ENCODE measurements at regions not wholly inside any gene's neighbourhood (a gene's known extent, or its start where the extent isn't known, plus 50 kb on each side); places are given as distances from the start of the nearest gene placed in this dataset.

GRCh38 chr9:81035601-81036000 lies 653.7 kb downstream of the TLE1 start (continued):
- TF ChIP-seq, protein P1, sequence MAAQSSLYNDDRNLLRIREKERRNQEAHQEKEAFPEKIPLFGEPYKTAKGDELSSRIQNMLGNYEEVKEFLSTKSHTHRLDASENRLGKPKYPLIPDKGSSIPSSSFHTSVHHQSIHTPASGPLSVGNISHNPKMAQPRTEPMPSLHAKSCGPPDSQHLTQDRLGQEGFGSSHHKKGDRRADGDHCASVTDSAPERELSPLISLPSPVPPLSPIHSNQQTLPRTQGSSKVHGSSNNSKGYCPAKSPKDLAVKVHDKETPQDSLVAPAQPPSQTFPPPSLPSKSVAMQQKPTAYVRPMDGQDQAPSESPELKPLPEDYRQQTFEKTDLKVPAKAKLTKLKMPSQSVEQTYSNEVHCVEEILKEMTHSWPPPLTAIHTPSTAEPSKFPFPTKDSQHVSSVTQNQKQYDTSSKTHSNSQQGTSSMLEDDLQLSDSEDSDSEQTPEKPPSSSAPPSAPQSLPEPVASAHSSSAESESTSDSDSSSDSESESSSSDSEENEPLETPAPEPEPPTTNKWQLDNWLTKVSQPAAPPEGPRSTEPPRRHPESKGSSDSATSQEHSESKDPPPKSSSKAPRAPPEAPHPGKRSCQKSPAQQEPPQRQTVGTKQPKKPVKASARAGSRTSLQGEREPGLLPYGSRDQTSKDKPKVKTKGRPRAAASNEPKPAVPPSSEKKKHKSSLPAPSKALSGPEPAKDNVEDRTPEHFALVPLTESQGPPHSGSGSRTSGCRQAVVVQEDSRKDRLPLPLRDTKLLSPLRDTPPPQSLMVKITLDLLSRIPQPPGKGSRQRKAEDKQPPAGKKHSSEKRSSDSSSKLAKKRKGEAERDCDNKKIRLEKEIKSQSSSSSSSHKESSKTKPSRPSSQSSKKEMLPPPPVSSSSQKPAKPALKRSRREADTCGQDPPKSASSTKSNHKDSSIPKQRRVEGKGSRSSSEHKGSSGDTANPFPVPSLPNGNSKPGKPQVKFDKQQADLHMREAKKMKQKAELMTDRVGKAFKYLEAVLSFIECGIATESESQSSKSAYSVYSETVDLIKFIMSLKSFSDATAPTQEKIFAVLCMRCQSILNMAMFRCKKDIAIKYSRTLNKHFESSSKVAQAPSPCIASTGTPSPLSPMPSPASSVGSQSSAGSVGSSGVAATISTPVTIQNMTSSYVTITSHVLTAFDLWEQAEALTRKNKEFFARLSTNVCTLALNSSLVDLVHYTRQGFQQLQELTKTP (IDR thresholded peaks at IDR 0.05; ENCODE audit: low read depth in 1 of 2, partially characterized antibody in 2 of 2): no peak
- TF ChIP-seq EP300 (IDR thresholded peaks at IDR 0.05; ENCODE audit: low read length): no peak
- TF ChIP-seq, protein P2, sequence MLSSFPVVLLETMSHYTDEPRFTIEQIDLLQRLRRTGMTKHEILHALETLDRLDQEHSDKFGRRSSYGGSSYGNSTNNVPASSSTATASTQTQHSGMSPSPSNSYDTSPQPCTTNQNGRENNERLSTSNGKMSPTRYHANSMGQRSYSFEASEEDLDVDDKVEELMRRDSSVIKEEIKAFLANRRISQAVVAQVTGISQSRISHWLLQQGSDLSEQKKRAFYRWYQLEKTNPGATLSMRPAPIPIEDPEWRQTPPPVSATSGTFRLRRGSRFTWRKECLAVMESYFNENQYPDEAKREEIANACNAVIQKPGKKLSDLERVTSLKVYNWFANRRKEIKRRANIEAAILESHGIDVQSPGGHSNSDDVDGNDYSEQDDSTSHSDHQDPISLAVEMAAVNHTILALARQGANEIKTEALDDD (IDR thresholded peaks at IDR 0.05): no peak

DNA sequence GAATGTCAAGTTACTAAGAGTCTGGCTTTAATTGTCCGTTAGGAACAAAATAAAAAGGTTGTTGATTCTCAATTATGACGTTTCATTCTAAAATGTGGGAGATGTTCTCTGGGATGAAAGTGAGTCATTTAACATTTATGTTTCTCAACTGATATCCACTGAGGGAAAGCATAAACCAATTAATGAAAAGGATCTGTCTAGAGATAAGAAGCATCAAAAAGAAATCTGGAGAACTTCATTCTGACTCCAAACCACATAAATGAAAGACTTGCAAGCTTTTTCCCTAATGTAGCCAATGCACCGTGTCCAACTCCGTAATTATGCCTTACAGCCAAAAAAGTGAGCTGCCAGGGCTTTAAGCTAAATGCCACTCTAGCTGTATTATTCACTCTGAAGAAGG lies 654.2 kb downstream of the TLE1 start:
- FAIRE-seq: no peak
- CTCF ChIA-PET (ENCODE audit: low intra/inter-chr PET ratio): no interaction called here
- in situ Hi-C loops (cut with MboI): no loop called here
- no peak for TF ChIP-seq PCBP2 (IDR thresholded peaks at IDR 0.05; ENCODE audit: low read depth, low read length, poor library complexity, severe bottlenecking)
- TF ChIP-seq ZNF717 (CRISPR knock-in tag; IDR thresholded peaks at IDR 0.05): no peak
- no peak for TF ChIP-seq POLR3A (IDR thresholded peaks at IDR 0.05; ENCODE audit: borderline replicate concordance, extremely low read depth, insufficient read depth, insufficient read length)
- TF ChIP-seq, protein P3, sequence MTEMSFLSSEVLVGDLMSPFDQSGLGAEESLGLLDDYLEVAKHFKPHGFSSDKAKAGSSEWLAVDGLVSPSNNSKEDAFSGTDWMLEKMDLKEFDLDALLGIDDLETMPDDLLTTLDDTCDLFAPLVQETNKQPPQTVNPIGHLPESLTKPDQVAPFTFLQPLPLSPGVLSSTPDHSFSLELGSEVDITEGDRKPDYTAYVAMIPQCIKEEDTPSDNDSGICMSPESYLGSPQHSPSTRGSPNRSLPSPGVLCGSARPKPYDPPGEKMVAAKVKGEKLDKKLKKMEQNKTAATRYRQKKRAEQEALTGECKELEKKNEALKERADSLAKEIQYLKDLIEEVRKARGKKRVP (CRISPR knock-in tag; IDR thresholded peaks at IDR 0.05): no peak
- TF ChIP-seq NR4A1 (CRISPR knock-in tag; IDR thresholded peaks at IDR 0.05): no peak
- TF ChIP-seq NR4A1 (tag; IDR thresholded peaks at IDR 0.05): no peak
- TF ChIP-seq GABPA (tag; conservative IDR thresholded peaks at IDR 0.05; ENCODE audit: low read depth): no peak
- TF ChIP-seq BMI1 (IDR thresholded peaks at IDR 0.05; ENCODE audit: low read length): no peak
- no peak for TF ChIP-seq ASH1L (IDR thresholded peaks at IDR 0.05; ENCODE audit: borderline replicate concordance, low read depth, partially characterized antibody)
- TF ChIP-seq, protein P4, sequence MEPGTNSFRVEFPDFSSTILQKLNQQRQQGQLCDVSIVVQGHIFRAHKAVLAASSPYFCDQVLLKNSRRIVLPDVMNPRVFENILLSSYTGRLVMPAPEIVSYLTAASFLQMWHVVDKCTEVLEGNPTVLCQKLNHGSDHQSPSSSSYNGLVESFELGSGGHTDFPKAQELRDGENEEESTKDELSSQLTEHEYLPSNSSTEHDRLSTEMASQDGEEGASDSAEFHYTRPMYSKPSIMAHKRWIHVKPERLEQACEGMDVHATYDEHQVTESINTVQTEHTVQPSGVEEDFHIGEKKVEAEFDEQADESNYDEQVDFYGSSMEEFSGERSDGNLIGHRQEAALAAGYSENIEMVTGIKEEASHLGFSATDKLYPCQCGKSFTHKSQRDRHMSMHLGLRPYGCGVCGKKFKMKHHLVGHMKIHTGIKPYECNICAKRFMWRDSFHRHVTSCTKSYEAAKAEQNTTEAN (CRISPR knock-in tag; IDR thresholded peaks at IDR 0.05): no peak
- TF ChIP-seq BRD9 (IDR thresholded peaks at IDR 0.05; ENCODE audit: low read depth, partially characterized antibody): no peak
- no peak for TF ChIP-seq TCF7 (IDR thresholded peaks at IDR 0.05; ENCODE audit: borderline replicate concordance)
- no peak for TF ChIP-seq PTBP1 (IDR thresholded peaks at IDR 0.05; ENCODE audit: low read depth, low read length)

More for the DNA sequence above, 654.2 kb downstream of the TLE1 start:
- no peak overlapping the region for H3K4me2 ChIP-seq (ENCODE audit: insufficient read depth, low read length)
- no TSS peak for BruUV-seq (replicated peaks)
- DNase-seq (ENCODE audit: extremely low read depth in 1 of 4, low spot score in 3 of 4) (no peak), ATAC-seq (no peak)
- H3K27me3 ChIP-seq (ENCODE audit: control insufficient read depth in 2 of 2, insufficient read depth in 2 of 2, low read length in 2 of 2): no peaks in the 10 kb centered on the region
- 0% methylated on average over 4 of the region's 4 CpGs for WGBS (ENCODE audit: insufficient coverage, low coverage, missing lambda C conversion rate)
- no peaks in the 10 kb centered on the region for H3K4me1 ChIP-seq (replicated peaks in 1 of 2; ENCODE audit: control insufficient read depth in 2 of 2, insufficient read depth in 2 of 2, low read length in 2 of 2)
- intact Hi-C loops (cut with micrococcal nuclease): no loop called here
- H3K79me2 ChIP-seq (ENCODE audit: control insufficient read depth, insufficient read depth, low read length): no peaks in the 10 kb centered on the region
- no peaks in the 10 kb centered on the region for H3K9me3 ChIP-seq (replicated peaks; ENCODE audit: control insufficient read depth, insufficient read depth, low read depth, low read length)
- no peak overlapping the region for H3K4me3 ChIP-seq
- H4K20me1 ChIP-seq (replicated peaks; ENCODE audit: control insufficient read depth, insufficient read depth, low read length): no peaks in the 10 kb centered on the region
- no peak overlapping the region for H2AFZ ChIP-seq (ENCODE audit: low read depth, low read length)
- no peaks in the 10 kb centered on the region for H3K36me3 ChIP-seq (ENCODE audit: control insufficient read depth, insufficient read depth, low read length)
- POLR2A ChIA-PET: no interaction called here
- H3K9me1 ChIP-seq (ENCODE audit: control insufficient read depth, insufficient read depth, low read length): no peaks in the 10 kb centered on the region
- H3K9ac ChIP-seq (ENCODE audit: insufficient read depth in 1 of 2, low read depth in 2 of 2, low read length in 2 of 2): no peak overlapping the region
- H3K27ac ChIP-seq (ENCODE audit: extremely low read depth, low read depth, low read length): no peak overlapping the region
